T-helper 1 cell treated with Interleukin-12 subunit alpha and Interleukin-12 subunit beta and Interleukin-4 antibody, amounts not matched to agents 30 μg/mL and 1 μg/mL, for 36 hours (primary cell): ENCODE measurements at regions not wholly inside any gene's neighbourhood (a gene's known extent, or its start where the extent isn't known, plus 50 kb on each side); places are given as distances from the start of the nearest gene placed in this dataset.
"Not testable (repeated sequence)": the region's sequence is repeated elsewhere in the genome, so short reads cannot be mapped to it uniquely, and the experiment has no call there.

ENCODE experiments used
- H3K27ac Mint-ChIP-seq: one replicate; pipeline ENCODE4 v1.8.0; 2021; ENCODE audit warnings: mild to moderate bottlenecking, mixed read lengths
- H3K27me3 Mint-ChIP-seq: one replicate; pipeline ENCODE4 v1.8.0; 2021; ENCODE audit warnings: low read depth, mixed read lengths
- H3K36me3 Mint-ChIP-seq: one replicate; pipeline ENCODE4 v1.8.0; 2021; ENCODE audit warnings: low read depth, mixed read lengths
- H3K4me1 Mint-ChIP-seq: one replicate; pipeline ENCODE4 v1.8.0; 2021; ENCODE audit warnings: low read depth, mixed read lengths
- H3K4me3 Mint-ChIP-seq: one replicate; pipeline ENCODE4 v1.8.0; 2021; ENCODE audit warnings: mild to moderate bottlenecking, moderate library complexity, mixed read lengths
- H3K9me3 Mint-ChIP-seq: one replicate; pipeline ENCODE4 v1.8.0; 2021; ENCODE audit warnings: mixed read lengths

GRCh38 chr3:110344897-110345767, 726.5 kb upstream of the NECTIN3 start:
- H3K4me3 Mint-ChIP-seq: no peak overlapping the region
- H3K27me3 Mint-ChIP-seq: no peaks in the 10 kb centered on the region
- no peak overlapping the region for H3K27ac Mint-ChIP-seq
- H3K4me1 Mint-ChIP-seq: no peaks in the 10 kb centered on the region
- peaks cover 3% of the 10 kb centered on the region for H3K9me3 Mint-ChIP-seq
- no peaks in the 10 kb centered on the region for H3K36me3 Mint-ChIP-seq

- H3K27ac Mint-ChIP-seq: no peak overlapping the region
- no peaks in the 10 kb centered on the region for H3K27me3 Mint-ChIP-seq
- no peaks in the 10 kb centered on the region for H3K4me1 Mint-ChIP-seq
- peaks cover 3% of the 10 kb centered on the region for H3K9me3 Mint-ChIP-seq
- no peaks in the 10 kb centered on the region for H3K36me3 Mint-ChIP-seq
- no peak overlapping the region for H3K4me3 Mint-ChIP-seq
These were observed 722.3 kb upstream of the NECTIN3 start for GRCh38 chr3:110349295-110349694.

GRCh38 chr3:110352841-110353604, 718.6 kb upstream of the NECTIN3 start:
- H3K4me1 Mint-ChIP-seq: no peaks in the 10 kb centered on the region
- no peak overlapping the region for H3K27ac Mint-ChIP-seq
- no peak overlapping the region for H3K4me3 Mint-ChIP-seq
- no peaks in the 10 kb centered on the region for H3K27me3 Mint-ChIP-seq
- no peaks in the 10 kb centered on the region for H3K9me3 Mint-ChIP-seq
- H3K36me3 Mint-ChIP-seq: no peaks in the 10 kb centered on the region

GRCh38 chr3:110362751-110363150, 708.9 kb upstream of the NECTIN3 start:
- no peak overlapping the region for H3K27ac Mint-ChIP-seq
- no peak overlapping the region for H3K4me3 Mint-ChIP-seq
- H3K4me1 Mint-ChIP-seq: no peaks in the 10 kb centered on the region
- H3K9me3 Mint-ChIP-seq: no peaks in the 10 kb centered on the region
- H3K36me3 Mint-ChIP-seq: no peaks in the 10 kb centered on the region
- no peaks in the 10 kb centered on the region for H3K27me3 Mint-ChIP-seq

- not testable (repeated sequence) for H3K27me3 Mint-ChIP-seq, H3K36me3 Mint-ChIP-seq
These were observed 704.3 kb upstream of the NECTIN3 start for GRCh38 chr3:110367289-110367688.

GRCh38 chr3:110375751-110376518, 695.7 kb upstream of the NECTIN3 start:
- Mint-ChIP-seq H3K36me3 (no peaks in the 10 kb centered on the region), H3K27me3 (no peaks in the 10 kb centered on the region), H3K4me1 (no peaks in the 10 kb centered on the region), H3K9me3 (no peaks in the 10 kb centered on the region), H3K27ac (no peak overlapping the region), H3K4me3 (no peak overlapping the region)

More at GRCh38 chr3:110367289-110367688, 704.3 kb upstream of the NECTIN3 start:
- H3K27ac Mint-ChIP-seq, H3K4me3 Mint-ChIP-seq, H3K9me3 Mint-ChIP-seq, H3K4me1 Mint-ChIP-seq: not testable (repeated sequence)

GRCh38 chr3:110378481-110378880, 693.1 kb upstream of the NECTIN3 start:
- Mint-ChIP-seq H3K4me1 (no peaks in the 10 kb centered on the region), H3K27me3 (no peaks in the 10 kb centered on the region), H3K27ac (no peak overlapping the region), H3K36me3 (no peaks in the 10 kb centered on the region), H3K9me3 (no peaks in the 10 kb centered on the region), H3K4me3 (no peak overlapping the region)

- no peaks in the 10 kb centered on the region for H3K36me3 Mint-ChIP-seq
- no peaks in the 10 kb centered on the region for H3K9me3 Mint-ChIP-seq
- H3K27ac Mint-ChIP-seq: no peak overlapping the region
- H3K4me3 Mint-ChIP-seq: no peak overlapping the region
- H3K4me1 Mint-ChIP-seq: no peaks in the 10 kb centered on the region
- H3K27me3 Mint-ChIP-seq: no peaks in the 10 kb centered on the region
These were observed 689.6 kb upstream of the NECTIN3 start for GRCh38 chr3:110381992-110382391.

GRCh38 chr3:110383356-110383755, 688.3 kb upstream of the NECTIN3 start:
- Mint-ChIP-seq H3K27me3 (no peaks in the 10 kb centered on the region), H3K9me3 (no peaks in the 10 kb centered on the region), H3K4me1 (no peaks in the 10 kb centered on the region), H3K27ac (no peak overlapping the region), H3K4me3 (no peak overlapping the region), H3K36me3 (no peaks in the 10 kb centered on the region)

GRCh38 chr3:110384601-110385000, 687.0 kb upstream of the NECTIN3 start:
- Mint-ChIP-seq H3K4me1 (no peaks in the 10 kb centered on the region), H3K9me3 (no peaks in the 10 kb centered on the region), H3K36me3 (no peaks in the 10 kb centered on the region), H3K27ac (no peak overlapping the region), H3K4me3 (no peak overlapping the region), H3K27me3 (no peaks in the 10 kb centered on the region)

DNA sequence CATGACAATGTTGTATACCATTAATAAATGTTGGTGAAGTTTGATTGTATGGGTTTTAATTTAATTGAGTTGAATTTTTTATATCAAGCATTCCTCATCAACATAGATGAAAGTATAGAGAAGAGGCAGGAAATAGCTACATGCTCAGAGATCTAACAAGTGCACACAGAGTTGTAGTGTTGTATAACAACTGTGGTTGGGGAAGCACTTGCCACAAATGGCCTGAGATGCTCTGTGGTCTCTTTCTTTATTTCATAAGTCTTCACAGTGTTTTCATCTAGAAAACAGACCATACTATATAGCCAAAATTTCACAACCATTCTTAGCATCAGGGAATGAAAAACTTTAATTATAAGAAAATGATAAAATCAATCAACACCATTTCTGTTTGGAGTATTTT, 682.6 kb upstream of the NECTIN3 start:
- no peaks in the 10 kb centered on the region for H3K27me3 Mint-ChIP-seq
- no peaks in the 10 kb centered on the region for H3K9me3 Mint-ChIP-seq
- H3K27ac Mint-ChIP-seq: no peak overlapping the region
- no peak overlapping the region for H3K4me3 Mint-ChIP-seq
- no peaks in the 10 kb centered on the region for H3K4me1 Mint-ChIP-seq
- no peaks in the 10 kb centered on the region for H3K36me3 Mint-ChIP-seq

DNA sequence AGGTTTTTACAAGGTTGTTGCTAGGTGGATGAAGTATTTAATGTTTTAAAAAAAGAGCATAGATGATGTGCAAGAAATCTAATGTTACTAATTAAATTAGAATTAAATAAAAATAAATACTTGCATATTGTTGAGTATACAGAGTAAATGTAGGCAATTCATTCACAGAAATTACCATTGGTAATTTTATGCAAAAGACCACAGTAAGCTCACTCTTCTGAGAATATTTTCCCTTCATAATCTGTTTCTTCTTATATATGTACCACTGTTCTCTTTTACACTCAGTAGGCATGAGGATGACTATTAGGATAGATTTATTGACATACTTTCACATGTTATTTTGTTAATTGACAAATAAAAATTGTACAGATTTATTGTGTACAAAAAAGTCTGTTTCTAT, 681.2 kb upstream of the NECTIN3 start:
- no peak overlapping the region for H3K27ac Mint-ChIP-seq
- no peaks in the 10 kb centered on the region for H3K36me3 Mint-ChIP-seq
- no peaks in the 10 kb centered on the region for H3K4me1 Mint-ChIP-seq

DNA sequence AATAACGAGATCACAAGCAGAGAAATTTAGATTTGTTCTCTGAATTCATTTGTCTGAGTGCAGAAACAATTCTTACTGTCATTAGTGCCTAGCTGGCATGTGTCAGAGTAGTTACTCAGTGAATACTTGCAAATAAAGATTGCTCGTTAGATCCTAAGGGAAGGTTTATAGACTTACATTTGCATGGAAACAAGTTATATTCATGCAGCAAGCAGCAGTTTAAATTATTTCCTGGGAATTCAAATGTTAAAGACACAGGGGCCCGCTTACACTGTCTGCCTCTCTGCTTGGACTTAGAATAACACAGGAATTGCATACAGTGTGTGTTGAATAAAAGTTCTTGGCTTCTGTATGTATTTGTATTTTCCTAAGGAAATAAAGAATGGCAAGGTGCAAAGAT, 680.6 kb upstream of the NECTIN3 start:
- Mint-ChIP-seq H3K36me3 (no peaks in the 10 kb centered on the region), H3K9me3 (no peaks in the 10 kb centered on the region), H3K27me3 (no peaks in the 10 kb centered on the region), H3K4me3 (no peak overlapping the region), H3K27ac (no peak overlapping the region), H3K4me1 (no peaks in the 10 kb centered on the region)

More for the DNA sequence above, 681.2 kb upstream of the NECTIN3 start:
- Mint-ChIP-seq H3K9me3 (no peaks in the 10 kb centered on the region), H3K27me3 (no peaks in the 10 kb centered on the region), H3K4me3 (no peak overlapping the region)

DNA sequence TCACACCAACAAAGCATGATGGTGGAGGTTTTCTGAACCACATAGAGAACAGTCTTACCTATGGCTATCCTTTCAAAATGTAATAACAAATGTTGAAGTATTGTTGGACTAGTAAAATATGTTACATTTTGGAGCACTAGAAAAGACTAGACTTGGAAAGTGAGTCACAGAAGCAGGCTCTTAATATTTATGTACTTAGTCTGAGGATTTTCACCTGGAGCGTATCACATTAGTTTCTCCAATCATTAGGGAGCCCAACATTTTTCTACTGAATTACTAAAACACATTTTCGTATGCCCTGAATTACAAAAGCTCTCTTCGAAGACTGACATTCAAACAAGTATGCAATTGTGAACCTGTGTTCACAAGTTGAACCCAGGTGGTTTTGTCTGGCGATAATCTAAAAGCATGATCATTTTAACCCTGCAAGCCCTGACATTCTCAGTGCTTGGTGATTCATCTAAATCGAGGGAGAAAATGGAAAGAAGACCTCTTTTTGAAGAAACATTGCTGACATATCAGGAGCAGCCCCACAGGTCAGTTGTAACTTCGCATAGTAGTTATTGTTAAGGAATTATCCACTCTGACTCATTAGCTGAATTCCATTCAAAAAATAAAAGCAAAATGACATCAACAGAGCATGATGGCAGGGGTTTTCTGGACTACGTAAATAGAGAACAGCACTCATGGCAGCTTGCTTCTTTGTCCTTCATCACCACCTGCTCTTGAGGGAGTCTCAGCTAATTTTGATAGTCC, 679.8 kb upstream of the NECTIN3 start:
- H3K27me3 Mint-ChIP-seq: no peaks in the 10 kb centered on the region
- H3K4me3 Mint-ChIP-seq: no peak overlapping the region
- no peak overlapping the region for H3K27ac Mint-ChIP-seq
- no peaks in the 10 kb centered on the region for H3K9me3 Mint-ChIP-seq
- H3K4me1 Mint-ChIP-seq: no peaks in the 10 kb centered on the region
- H3K36me3 Mint-ChIP-seq: no peaks in the 10 kb centered on the region
